Lower lobe of right lung (tissue), 2 donors: ENCODE measurements at regions not wholly inside any gene's neighbourhood (a gene's known extent, or its start where the extent isn't known, plus 50 kb on each side); places are given as distances from the start of the nearest gene placed in this dataset.

Experiments
- ATAC-seq, 2 donors: fragments of 200-7000 bp; cut with Tn5 transposase; one replicate each; pipeline ENCODE4 v1.9.1; 2020 to 2022; ENCODE audit warnings: mild to moderate bottlenecking in 2 of 2, moderate library complexity in 2 of 2
- DNase-seq: peaks from one replicate; pipeline ENCODE4 v3.0.0-alpha.2; 2020
- H3K27ac ChIP-seq: fragments of 200-600 bp; one replicate; pipeline ENCODE4 v1.8.0; 2022
- H3K27me3 ChIP-seq: fragments of 200-600 bp; one replicate; pipeline ENCODE4 v1.8.0; 2022; ENCODE audit warnings: low read depth
- H3K36me3 ChIP-seq: fragments of 200-600 bp; one replicate; pipeline ENCODE4 v1.8.0; 2022; ENCODE audit warnings: mild to moderate bottlenecking
- H3K4me1 ChIP-seq: fragments of 200-600 bp; one replicate; pipeline ENCODE4 v1.8.0; 2022
- H3K4me3 ChIP-seq: fragments of 200-600 bp; one replicate; pipeline ENCODE4 v1.8.0; 2022; ENCODE audit warnings: mild to moderate bottlenecking
- H3K9me3 ChIP-seq: fragments of 200-600 bp; one replicate; pipeline ENCODE4 v1.8.0; 2022
- intact Hi-C: fragments of 100-400 bp; cut with DNase I; formaldehyde crosslinking; loops from one replicate; pipeline ENCODE4 v1.11.0; 2022
- TF ChIP-seq, protein P1 (sequence below): fragments of 200-600 bp; IDR thresholded peaks from one replicate; pipeline ENCODE4 v1.8.0; 2022; ENCODE audit warnings: antibody characterized with exemption, mild to moderate bottlenecking
- donor health status: DM: no; HTN: yes; CAD: no; lungs with severe emphysema.

DNA sequence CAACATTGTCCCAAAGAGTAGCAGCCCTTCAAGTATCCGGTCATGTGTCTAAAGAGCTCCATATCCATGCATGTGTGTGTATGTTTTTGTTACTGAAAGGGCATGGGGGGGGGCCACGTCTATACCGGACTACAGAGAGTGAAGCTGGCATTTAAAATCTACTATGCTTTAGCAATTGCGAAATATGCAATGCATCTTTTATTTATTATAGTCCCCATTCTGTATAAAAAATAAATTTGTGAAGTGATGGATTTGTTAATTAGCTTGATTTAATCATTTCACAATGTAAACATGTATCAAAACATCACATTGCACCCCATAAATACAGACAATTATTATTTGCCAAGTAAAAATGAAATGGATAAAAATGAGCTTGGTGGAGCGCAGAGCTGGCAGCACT, 149.4 kb upstream of the ID2 start:
- intact Hi-C loops: no loop called here
- Histone ChIP-seq H3K9me3 (peaks cover 10% of the 10 kb centered on the region), H3K27me3 (no peaks in the 10 kb centered on the region), H3K27ac (no peak overlapping the region), H3K4me3 (no peak overlapping the region), H3K4me1 (peaks cover 35% of the 10 kb centered on the region), H3K36me3 (no peaks in the 10 kb centered on the region)
- ATAC-seq: no peak
- DNase-seq: no peak
- TF ChIP-seq, protein P1, sequence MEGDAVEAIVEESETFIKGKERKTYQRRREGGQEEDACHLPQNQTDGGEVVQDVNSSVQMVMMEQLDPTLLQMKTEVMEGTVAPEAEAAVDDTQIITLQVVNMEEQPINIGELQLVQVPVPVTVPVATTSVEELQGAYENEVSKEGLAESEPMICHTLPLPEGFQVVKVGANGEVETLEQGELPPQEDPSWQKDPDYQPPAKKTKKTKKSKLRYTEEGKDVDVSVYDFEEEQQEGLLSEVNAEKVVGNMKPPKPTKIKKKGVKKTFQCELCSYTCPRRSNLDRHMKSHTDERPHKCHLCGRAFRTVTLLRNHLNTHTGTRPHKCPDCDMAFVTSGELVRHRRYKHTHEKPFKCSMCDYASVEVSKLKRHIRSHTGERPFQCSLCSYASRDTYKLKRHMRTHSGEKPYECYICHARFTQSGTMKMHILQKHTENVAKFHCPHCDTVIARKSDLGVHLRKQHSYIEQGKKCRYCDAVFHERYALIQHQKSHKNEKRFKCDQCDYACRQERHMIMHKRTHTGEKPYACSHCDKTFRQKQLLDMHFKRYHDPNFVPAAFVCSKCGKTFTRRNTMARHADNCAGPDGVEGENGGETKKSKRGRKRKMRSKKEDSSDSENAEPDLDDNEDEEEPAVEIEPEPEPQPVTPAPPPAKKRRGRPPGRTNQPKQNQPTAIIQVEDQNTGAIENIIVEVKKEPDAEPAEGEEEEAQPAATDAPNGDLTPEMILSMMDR: no peak

DNA sequence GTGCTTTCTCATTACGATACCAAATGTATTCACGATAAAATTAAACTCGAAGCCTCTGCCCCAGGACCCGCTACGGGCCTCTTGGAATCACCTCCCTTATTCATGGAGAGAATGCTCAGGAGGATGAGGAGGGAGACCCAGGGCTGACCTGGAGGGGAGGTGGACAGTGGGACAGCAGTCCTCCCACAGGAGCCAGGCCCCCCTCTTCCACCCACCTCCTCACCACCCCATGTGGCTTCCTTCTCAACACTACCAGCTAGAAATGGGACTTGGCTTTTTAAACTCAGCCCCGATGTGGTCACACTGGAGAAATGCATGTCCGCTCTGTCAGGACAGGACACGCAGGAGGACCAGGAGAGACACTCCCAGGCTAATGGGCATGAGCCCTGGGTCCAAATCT, 147.9 kb upstream of the ID2 start:
- peaks cover 50% of the 10 kb centered on the region for H3K4me1 ChIP-seq
- TF ChIP-seq, protein P1: no peak
- peaks cover 10% of the 10 kb centered on the region for H3K9me3 ChIP-seq
- H3K27ac ChIP-seq: peak overlapping the region; percentile 77
- H3K4me3 ChIP-seq: no peak overlapping the region
- H3K36me3 ChIP-seq: no peaks in the 10 kb centered on the region
- intact Hi-C loops: no loop called here
- H3K27me3 ChIP-seq: no peaks in the 10 kb centered on the region
- DNase-seq: no peak
- no peak for ATAC-seq

GRCh38 chr2:8534386-8534728, 147.5 kb upstream of the ID2 start:
- Histone ChIP-seq H3K4me3 (no peak overlapping the region), H3K36me3 (no peaks in the 10 kb centered on the region), H3K27ac (peak overlapping the region; percentile 77), H3K27me3 (no peaks in the 10 kb centered on the region), H3K4me1 (peaks cover 54% of the 10 kb centered on the region), H3K9me3 (peaks cover 10% of the 10 kb centered on the region)
- intact Hi-C loops: no loop called here
- DNase-seq: no peak
- TF ChIP-seq, protein P1: no peak
- no peak for ATAC-seq

- no peaks in the 10 kb centered on the region for H3K27me3 ChIP-seq
- DNase-seq (peak; percentile 91), ATAC-seq (peak; percentile 76 to 88)
- no peaks in the 10 kb centered on the region for H3K36me3 ChIP-seq
- peaks cover 10% of the 10 kb centered on the region for H3K9me3 ChIP-seq
- H3K4me1 ChIP-seq: peaks cover 60% of the 10 kb centered on the region
- intact Hi-C loops: no loop called here
- H3K27ac ChIP-seq: peak overlapping the region; percentile 77
- H3K4me3 ChIP-seq: no peak overlapping the region
- TF ChIP-seq, protein P1: no peak
Observed at GRCh38 chr2:8534729-8535468, 147.0 kb upstream of the ID2 start.

DNA sequence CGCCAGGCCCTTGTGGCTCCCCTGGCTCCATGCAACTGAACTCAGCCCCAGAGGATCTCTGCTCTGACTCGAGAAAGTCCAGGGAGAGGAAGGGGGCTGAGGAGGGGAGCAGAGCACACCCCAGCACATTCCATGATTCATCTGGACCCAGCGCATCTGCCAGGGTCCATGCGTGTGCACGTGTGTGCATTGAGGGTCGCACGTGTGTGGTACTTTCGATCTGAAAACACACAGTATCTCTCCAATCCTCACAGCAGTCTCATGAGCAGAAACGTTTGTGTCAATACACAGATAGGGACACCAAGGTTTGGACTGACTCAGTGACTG, 146.4 kb upstream of the ID2 start:
- TF ChIP-seq, protein P1: no peak
- intact Hi-C loops: no loop called here
- Histone ChIP-seq H3K4me1 (peaks cover 65% of the 10 kb centered on the region), H3K36me3 (no peaks in the 10 kb centered on the region), H3K27me3 (no peaks in the 10 kb centered on the region), H3K4me3 (no peak overlapping the region), H3K9me3 (peaks cover 10% of the 10 kb centered on the region), H3K27ac (peak overlapping the region; percentile 77)
- ATAC-seq (peak in 1 of 2 donors; percentile 5), DNase-seq (no peak)
